ENCODE measurements at regions not wholly inside any gene's neighbourhood (a gene's known extent, or its start where the extent isn't known, plus 50 kb on each side); places are given as distances from the start of the nearest gene placed in this dataset.
"Not testable (repeated sequence)": the region's sequence is repeated elsewhere in the genome, so short reads cannot be mapped to it uniquely, and the experiment has no call there.

DNA sequence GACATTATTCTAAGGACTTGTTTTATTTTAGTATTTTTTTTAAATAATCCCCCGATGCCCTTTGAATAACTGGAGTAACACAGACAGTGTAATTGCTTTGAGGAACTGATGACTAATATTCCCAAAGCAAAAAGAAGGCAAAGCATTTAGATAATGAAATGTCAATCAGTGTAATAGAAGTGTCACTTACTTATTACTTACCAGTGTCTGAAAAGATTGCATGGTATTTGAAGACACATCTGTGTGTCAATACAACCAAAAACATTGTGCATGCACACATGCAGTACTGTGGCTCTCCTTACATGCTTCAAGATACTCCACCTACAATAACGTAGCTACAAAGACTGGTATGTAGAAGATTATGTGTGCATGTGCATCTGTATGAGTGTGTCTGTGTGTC is 264.0 kb upstream of the ANO5 start:
- DNase-seq (ENCODE audit: low spot score): no peak

DNA sequence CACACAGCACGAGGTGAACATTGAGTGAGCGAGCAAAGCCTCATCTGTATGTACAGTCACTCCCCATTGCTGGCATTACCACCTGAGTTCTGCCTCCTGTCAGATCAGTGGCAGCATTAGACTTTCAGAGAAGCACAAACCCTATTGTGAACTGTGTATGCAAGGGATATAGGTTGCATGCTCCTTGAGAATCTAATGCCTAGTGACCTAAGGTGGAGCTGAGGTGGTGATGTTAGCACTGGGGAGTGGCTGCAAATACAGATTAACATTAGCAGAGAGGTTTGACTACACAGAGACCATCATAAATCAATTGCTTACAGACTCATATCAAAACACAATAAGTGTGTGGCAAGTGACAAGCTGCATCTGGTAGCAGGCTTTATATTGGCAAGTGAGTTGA is 262.5 kb upstream of the ANO5 start:
- DNase-seq (ENCODE audit: low spot score): no peak

DNA sequence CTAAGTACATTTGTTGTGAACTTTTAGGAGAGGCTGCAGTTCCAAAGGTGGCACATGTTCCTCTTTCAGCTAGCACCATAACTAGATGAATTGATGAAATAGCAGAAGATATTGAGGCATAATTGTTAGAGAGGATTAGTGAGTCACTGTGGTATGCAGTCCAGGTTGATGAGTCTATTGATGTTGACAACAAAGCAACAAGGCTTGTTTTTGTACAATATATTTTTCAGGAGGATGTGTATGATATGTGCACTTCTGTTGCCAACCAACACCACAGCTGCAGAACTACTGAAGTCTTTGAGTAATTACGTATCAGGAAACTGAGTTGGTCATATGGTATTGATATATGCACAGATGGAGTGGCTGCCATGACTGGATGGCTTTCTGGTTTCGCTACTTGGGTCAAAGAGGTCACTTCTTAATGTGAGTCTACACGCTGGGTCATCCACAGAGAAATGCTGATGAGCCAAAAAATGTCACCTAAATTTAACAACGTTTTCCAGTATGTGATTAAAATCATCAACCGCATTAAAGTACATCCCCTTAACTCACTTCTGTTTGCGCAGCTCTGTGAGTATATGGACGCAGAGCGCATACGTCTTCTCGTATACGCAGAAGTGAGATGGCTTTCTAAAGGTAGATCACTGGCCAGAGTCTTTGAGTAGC is 261.3 kb upstream of the ANO5 start:
- peak; percentile 3 for DNase-seq (ENCODE audit: low spot score)

DNA sequence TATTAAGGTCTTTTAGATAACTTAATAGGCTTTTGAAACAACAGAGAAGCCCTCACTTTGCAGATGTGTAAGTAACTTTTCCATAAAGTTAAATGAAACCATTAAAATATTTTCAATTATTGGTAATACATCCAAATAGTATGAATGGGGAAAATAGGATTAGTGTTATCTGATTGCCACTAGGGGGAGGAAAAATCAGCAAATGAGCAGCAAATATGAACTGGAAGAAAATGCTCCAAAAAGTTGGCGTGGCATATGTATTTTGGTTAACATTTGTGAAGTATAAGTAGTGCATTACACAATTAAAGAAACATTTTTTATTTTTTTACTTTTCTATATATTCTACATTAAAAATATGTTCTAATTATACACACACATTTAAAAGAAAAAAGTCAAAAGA is 259.8 kb upstream of the ANO5 start:
- peak; percentile 10 for DNase-seq (ENCODE audit: low spot score)

DNA sequence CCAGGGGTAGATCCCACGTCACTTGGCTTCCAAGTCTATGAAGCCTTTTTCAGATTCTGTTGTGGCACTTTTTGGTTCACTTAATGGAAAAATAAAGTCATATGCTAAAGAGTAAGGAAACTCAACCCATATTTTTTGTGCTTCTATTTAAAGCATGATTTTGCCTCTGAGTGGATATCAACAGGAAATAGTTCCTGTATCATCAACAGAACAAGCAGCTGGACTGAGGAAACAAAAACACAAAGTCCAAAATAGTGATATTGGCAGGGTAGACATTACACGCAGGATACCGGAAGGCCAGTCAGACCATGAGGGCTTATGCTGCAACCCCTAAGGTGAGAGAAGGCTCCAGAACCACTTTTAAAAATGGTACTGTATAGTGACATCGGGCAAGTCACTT is 248.3 kb upstream of the ANO5 start:
- DNase-seq (ENCODE audit: low spot score): no peak

DNA sequence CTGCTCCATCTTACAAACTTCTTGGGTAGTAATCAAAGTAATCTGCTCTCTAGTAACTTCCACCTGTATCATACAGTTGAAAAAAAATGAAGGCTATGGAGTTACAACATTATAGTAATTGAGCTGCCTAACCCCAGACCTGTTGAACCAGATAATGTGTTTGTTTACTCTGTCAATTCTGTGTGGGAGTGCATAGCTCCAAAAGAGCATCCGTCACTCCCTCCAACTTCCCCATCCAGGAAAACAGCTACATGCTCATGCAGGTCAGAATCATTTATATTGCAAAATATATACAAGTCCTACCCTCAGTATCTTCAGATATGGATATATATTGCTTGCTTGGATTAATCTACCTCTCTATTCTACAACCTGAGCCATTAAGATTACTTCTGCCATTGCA is 244.0 kb upstream of the ANO5 start:
- DNase-seq (ENCODE audit: low spot score): no peak

DNA sequence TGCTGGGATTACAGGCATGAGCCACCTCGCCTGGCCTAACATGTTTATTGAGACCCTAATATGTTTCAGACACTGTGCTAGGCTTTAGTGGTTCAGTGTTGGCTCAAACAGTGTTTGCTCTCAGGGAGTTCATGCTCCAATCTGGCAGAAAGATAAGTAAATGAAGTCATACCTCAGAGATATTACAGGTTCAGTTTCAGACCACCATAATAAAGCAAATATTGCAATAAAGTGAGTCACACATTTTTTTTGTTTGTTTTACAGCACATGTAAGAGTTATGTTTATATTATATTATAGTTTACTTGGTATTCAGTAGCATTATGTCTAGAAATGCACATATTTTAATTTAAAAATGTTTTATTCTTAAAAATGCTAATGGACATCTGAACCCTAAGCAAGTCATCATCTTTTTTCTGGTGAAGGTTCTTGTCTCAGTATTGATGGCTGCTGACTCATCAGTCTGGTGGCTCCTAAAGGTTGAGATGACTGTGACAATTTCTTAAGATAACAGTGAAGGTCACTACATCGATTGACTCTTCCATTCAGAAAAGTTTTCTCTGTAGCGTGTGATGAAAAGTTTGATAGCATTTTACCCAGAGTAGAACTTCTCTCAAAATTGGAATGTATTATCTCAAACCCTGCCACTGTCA is 243.0 kb upstream of the ANO5 start:
- DNase-seq (ENCODE audit: low spot score): no peak

DNA sequence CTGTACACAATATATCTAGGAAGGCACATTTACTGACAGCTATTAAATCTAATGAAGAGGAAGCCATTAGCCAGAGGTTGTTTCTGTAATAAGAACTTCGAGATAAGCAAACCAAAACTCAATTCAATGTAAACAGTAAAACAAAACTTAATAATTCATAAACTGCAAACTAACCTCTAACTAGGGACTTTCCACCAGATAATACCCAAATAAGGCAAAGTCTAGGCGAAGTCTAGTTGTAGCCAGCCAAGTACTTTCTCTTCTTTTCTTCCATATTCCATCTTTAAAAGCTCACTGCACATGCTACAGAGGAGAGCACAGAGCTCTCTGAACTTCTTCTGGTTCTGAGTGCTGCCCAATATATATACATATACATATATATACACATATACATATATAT is 229.9 kb upstream of the ANO5 start:
- no peak for DNase-seq (ENCODE audit: low spot score)

DNA sequence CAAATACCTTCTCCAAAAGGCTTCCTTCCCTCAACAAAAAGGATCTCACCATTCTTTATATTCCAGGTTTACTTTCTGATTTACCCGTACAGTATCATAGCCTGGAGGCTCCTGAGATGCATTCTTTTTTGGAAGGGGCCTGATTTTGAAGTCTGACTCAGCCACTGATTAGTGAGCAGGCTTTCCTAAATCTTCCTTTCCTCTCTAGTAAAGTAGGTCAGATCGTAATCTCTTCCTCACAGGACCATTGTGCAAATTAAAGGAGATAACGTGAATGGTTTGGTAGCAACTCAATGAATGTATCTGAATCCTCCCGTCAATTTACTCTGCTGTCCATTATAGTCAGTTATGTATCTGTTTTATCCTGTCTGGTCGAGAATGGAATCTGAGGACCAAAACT is 227.7 kb upstream of the ANO5 start:
- DNase-seq (ENCODE audit: low spot score): no peak

DNA sequence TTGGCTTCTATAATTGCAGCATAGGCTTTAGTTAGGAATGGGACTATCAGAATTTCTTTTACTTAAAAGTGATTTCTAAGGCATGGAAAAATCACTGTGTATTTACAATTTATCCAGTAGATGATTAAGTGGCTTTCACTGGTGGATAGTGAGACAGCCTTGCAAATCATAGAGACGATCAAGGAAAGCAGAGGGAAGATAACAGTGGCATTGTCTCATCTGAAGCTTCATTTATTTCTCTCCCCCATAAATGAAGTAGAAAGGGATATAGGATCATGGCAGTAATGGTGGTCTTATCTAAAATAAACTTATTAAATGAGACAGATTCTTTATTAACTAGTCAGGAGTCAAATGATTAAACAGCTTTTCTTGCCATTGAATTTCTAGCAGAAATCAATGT is 224.2 kb upstream of the ANO5 start:
- no peak for DNase-seq (ENCODE audit: low spot score)

DNA sequence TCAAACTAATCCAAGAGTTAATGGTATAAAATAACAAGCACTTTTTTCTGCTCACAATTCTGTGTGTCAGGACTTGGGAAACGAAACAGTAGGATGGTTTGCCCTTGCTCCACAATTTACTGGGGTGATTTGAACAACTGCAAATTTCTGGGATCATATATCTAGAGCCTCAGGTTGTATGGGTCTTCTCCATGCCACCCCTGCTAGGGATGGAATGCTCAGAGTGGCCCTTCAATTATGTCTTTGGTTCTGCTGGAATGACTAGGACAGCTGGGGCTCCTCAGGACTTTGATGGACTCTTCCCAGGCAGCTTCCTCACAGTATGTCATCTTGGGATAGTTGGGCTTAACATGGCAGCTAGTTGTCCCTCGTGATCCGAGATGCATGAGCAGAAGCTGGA is 223.0 kb upstream of the ANO5 start:
- DNase-seq (ENCODE audit: low spot score): no peak

DNA sequence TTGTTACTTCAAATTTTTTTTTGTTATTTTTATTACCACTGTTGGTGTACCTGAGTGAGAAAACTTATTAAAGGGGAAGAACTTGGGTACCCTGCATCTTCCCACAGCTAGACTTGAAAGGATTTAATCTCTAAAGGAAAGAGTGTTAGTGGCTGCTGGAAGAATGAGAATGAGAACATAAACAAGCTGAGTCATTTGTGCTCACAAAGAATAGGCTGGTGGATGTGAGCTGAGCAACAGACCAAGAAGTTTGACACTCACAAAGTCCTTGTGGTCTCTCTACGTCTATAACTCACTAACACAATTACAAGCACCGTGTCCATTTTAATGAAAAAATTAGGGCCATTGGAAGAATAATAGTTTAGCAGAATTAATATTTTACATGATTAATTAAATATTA is 217.6 kb upstream of the ANO5 start:
- DNase-seq (ENCODE audit: low spot score): peak; percentile 9

DNA sequence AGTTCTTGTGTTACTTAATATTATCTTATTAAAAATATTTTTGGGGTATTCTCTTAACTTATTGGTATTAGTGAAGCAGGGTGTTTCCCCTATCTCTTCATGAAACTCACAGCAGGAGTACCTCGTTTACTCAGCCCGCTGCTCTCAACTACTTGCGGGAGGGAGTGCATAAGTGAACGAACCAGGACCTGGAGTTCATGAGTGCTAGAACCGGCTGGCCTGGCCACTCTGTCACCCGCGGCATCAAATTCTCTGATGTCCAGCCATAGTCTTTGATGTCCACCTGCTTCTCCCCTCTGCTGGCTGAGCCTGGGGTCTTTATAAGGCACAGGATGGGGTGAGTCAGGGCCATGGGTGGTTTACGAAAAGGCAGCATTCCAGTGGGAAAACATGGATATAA is 216.7 kb upstream of the ANO5 start:
- DNase-seq (ENCODE audit: low spot score): no peak

DNA sequence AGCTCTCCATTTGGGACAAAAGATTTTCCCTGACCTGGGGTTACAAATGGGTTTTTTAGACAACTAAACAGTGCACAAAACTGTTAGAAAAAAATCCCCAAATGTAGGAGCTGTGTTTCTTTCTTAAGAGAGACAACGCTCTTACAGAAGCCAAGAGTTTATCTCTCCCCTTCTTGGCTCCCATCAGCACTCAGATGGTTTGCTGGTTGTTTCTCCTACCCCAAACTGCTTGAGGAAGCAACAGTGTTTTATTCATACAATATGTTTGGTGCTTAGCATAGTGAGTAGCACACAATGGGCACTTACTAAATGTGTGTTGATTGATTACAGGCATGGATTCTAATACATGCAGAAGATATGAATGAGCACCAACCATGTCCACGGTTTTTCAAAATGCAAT is 209.5 kb upstream of the ANO5 start:
- DNase-seq (ENCODE audit: low spot score): no peak

DNA sequence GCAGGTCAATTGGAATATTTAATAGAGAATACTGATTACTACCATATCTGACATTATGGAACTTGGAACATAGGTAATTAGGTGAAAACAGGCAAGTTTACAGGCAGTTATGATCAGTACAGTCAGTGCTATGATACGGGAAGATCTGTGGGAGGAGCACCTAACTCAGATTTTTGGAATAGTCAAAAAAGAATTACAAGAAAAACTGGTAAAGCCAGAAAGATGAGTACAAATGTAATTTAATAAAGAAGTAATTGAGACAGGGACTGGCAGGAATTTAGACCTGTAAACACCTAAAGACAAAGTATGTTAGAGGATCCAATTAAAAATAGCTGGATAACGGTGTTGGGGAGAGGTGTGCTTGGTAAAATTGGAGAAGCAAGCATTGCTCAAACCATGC is 206.5 kb upstream of the ANO5 start:
- DNase-seq (ENCODE audit: low spot score): no peak

DNA sequence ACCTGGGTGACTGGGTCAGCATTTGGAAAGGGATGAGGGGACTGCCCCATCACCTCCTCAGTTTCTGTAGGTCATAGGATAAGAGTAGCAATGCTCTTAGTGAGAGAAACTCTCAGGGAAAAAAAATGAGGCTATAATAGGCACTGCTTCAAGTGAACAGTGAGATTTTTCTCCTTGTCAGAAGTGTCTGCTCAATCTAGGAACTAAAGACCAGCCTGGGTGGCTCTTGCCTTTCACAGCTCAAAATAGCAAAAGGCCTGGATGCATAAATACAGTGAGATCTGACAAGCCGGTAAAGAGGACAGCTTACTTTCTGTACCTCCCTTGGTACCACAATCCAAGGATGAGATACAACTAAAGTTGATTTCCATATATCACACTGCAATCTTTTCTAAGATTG is 205.6 kb upstream of the ANO5 start:
- DNase-seq (ENCODE audit: low spot score): no peak

DNA sequence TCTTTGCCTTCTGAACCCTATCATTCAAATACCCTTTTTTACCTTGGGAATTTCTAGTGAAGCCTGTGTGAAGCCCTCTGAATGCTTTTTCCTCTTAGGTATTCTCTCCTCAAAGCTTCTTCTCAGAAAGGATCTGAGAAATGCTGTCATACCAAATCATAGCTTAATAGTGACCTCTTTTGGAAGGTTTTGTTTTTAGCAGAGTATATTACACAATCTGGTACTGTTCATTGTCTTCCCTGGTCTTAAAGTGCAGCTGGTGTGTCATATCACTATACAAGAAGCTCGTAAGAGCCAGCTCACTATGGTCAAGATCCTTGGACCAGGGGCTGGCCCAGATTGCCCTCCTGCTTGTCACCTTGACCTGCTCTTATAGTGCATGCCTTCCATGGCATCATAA is 204.4 kb upstream of the ANO5 start:
- DNase-seq (ENCODE audit: low spot score): no peak

DNA sequence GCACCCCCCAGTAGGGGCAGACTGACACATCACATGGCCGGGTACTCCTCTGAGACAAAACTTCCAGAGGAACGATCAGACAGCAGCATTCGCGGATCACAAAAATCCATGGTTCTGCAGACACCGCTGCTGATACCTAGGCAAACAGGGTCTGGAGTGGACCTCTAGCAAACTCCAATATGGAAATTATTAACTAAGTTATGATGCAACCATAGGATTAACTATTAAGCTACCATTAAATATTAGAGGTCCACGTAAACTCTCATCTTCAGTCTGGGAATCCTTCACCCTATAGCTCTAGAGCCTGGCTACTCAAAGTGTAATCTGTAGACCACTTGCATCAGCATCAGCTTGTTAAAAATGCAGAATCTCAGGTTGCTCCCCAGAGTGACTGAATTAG is 191.1 kb upstream of the ANO5 start:
- DNase-seq (ENCODE audit: low spot score): not testable (repeated sequence)

DNA sequence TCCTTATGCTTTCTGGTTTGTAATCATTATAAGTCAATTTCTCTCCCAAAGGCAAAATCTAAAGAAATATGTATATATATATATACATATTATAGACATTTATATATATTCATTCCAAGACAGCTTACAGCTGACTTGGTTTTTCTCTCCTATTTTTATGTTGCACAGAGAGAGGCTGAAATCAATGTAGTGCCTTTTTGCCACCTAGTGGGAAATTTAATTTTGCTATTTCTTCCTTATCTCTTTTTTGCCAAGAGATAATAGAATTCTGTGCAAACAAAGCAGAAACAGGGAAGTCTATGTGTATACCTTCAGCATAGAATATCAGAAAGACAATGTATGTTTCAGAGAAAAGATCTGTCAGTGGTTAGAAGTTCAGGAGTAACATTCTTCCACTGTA is 186.0 kb upstream of the ANO5 start:
- no peak for DNase-seq (ENCODE audit: low spot score)

DNA sequence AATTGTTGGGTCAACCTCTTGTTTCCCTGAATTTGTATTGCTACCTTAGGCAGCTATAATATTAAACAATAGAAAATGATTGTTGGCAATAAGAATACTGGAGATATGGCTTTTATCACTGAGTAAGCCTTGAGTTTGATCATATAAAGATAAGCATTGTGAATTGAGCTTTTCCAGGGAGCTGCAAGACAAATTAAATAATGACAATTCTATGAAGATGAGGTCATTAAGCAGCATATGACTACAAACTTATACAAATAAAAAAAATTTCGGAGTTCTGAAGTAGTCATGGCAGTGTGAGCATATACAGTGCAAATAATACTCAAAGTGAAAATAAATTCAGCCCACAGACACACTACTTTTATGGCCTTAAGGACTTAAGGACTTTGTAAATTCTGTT is 161.1 kb upstream of the ANO5 start:
- DNase-seq (ENCODE audit: low spot score): no peak

DNA sequence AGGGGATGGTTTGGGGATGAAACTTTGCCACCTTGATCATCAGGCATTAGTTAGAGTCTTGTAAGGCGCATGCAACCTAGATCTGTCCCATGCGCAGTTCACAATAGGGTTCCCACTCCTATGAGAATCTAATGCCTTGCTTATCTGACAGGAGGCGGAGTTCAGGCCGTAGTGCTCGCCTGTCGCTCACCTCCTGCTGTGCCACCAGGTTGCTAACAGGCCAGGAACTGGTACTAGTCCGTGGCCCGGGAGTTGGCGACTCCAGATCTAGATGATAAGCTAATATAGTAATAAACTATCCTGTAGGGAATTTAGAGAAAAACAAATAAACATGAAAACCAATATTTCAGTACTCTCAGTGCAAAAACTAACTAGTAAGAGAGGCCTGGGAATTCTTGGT is 155.4 kb upstream of the ANO5 start:
- no peak for DNase-seq (ENCODE audit: low spot score)

DNA sequence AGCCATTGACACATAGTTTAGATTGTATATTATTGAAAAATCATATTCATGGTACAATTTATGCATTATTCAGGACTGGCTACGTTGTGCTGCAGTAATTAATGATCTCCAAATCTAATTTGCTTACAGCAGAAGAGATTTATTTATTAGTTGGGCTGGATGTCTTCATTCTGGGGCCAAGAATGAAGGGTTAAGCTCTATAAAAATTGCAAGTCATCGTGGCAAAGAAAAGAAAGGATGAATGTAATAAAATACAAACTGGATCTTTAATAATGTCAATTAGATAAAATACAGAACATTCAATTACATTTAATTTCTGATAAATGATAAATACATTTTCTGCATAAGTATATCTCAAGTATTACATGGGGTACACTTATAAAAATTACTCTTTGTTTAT is 151.8 kb upstream of the ANO5 start:
- DNase-seq (ENCODE audit: low spot score): no peak

DNA sequence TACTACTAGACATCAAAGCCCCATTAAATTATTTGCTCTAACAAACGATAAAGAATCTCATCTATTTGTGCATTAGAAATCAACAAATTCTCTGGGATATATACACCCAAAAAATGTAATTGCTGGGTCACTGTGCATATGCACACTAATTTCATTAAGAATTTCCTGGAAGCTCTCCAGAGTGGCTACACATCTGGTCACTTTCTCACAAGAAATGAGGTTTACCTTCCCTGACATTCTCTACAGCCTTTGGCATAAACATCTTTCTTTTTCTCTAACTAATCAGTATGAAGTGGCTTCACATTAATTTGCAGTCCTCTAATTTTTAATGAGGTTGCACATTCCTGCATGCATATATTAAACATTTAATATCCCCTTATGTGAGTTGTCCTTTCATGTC is 150.8 kb upstream of the ANO5 start:
- DNase-seq (ENCODE audit: low spot score): no peak

DNA sequence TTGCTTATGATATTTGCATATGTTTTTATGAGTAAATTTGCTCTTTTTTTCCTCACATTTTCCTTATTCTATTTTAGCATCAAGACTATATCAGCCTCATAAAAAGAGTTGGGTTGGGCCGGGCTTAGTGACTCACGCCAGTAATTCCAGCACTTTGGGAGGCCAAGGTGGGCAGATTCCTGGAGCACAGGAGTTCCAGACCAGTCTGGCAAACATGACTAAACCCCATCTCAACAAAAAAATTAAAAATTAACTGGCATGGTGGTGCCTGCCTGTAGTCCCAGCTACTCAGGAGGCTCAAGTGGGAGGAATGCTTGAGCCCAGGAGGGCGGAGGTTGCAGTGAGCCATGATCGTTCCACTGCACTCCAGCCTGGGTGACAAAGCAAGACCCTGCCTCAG is 148.8 kb upstream of the ANO5 start:
- DNase-seq (ENCODE audit: low spot score): peak; percentile 86

Measured in kidney tubule cell (primary cell).